Activated T-cell treated with anti-CD3 and anti-CD28 coated beads, Interleukin-2, amount 50 U/mL, for 48 hours (primary cell): ENCODE measurements at regions not wholly inside any gene's neighbourhood (a gene's known extent, or its start where the extent isn't known, plus 50 kb on each side); places are given as distances from the start of the nearest gene placed in this dataset.

ENCODE experiments used
- DNase-seq, 2 experiments: peaks; one replicate each; pipeline ENCODE4 v3.0.0-alpha.2; 2020

- no peak for DNase-seq
Observed at GRCh38 chr7:67426654-67427053, 430.0 kb downstream of the TYW1 start.

- DNase-seq: no peak
Observed at GRCh38 chr7:67429735-67430134, 433.1 kb downstream of the TYW1 start.

GRCh38 chr7:67432536-67433234, 436.1 kb downstream of the TYW1 start:
- DNase-seq: no peak

GRCh38 chr7:67435894-67436535, 439.4 kb downstream of the TYW1 start:
- no peak for DNase-seq

GRCh38 chr7:67438198-67438882, 441.7 kb downstream of the TYW1 start:
- DNase-seq: no peak

GRCh38 chr7:67438913-67439505, 442.4 kb downstream of the TYW1 start:
- no peak for DNase-seq

- DNase-seq: no peak
Observed at GRCh38 chr7:67440321-67440720, 443.7 kb downstream of the TYW1 start.

GRCh38 chr7:67445728-67446127, 449.1 kb downstream of the TYW1 start:
- no peak for DNase-seq

- no peak for DNase-seq
Observed at GRCh38 chr7:67447297-67447696, 450.7 kb downstream of the TYW1 start.

GRCh38 chr7:67448271-67448670, 451.6 kb downstream of the TYW1 start:
- DNase-seq: no peak

- no peak for DNase-seq
Observed at GRCh38 chr7:67450171-67450570, 453.5 kb downstream of the TYW1 start.

- no peak for DNase-seq
Observed at GRCh38 chr7:67451306-67451705, 454.7 kb downstream of the TYW1 start.

GRCh38 chr7:67452516-67453026, 455.9 kb downstream of the TYW1 start:
- DNase-seq: no peak

- DNase-seq: no peak
Observed at GRCh38 chr7:67453580-67454380, 457.1 kb downstream of the TYW1 start.

- DNase-seq: no peak
Observed at GRCh38 chr7:67455508-67455907, 458.9 kb downstream of the TYW1 start.

GRCh38 chr7:67462781-67463191, 466.2 kb downstream of the TYW1 start:
- no peak for DNase-seq

- no peak for DNase-seq
Observed at GRCh38 chr7:67463316-67463715, 466.7 kb downstream of the TYW1 start.

- DNase-seq: no peak
Observed at GRCh38 chr7:67463983-67464382, 467.4 kb downstream of the TYW1 start.

- no peak for DNase-seq
Observed at GRCh38 chr7:67466109-67466508, 469.5 kb downstream of the TYW1 start.

- DNase-seq: no peak
Observed at GRCh38 chr7:67470256-67470751, 473.7 kb downstream of the TYW1 start.

- DNase-seq: no peak
Observed at GRCh38 chr7:67475293-67475692, 478.7 kb downstream of the TYW1 start.

GRCh38 chr7:67478066-67478465, 481.4 kb downstream of the TYW1 start:
- DNase-seq: no peak
